Activated CD8-positive, alpha-beta T cell treated with anti-CD3 and anti-CD28 coated beads for 36 hours (primary cell): ENCODE measurements at regions not wholly inside any gene's neighbourhood (a gene's known extent, or its start where the extent isn't known, plus 50 kb on each side); places are given as distances from the start of the nearest gene placed in this dataset.

Experiments used
- ATAC-seq: fragments of 200-7000 bp; cut with Tn5 transposase; one replicate; pipeline ENCODE4 v1.10.0; 2021; ENCODE audit warnings: mild to moderate bottlenecking, moderate library complexity
- CTCF ChIA-PET: fragments of 350-600 bp; sonication (Branson Sonifier 250); formaldehyde crosslinking; loops from one replicate; lab custom pipeline; 2021; ENCODE audit warnings: antibody characterized with exemption; lab: Charles Lee
- POLR2A ChIA-PET: fragments of 350-600 bp; sonication (Branson Sonifier 250); formaldehyde crosslinking; loops from one replicate; lab custom pipeline; 2021; ENCODE audit warnings: antibody characterized with exemption; lab: Charles Lee
- DNase-seq: peaks from one replicate; pipeline ENCODE4 v3.0.0-alpha.2; 2020
- H3K27ac Mint-ChIP-seq: one replicate; pipeline ENCODE4 v1.8.0; 2021; ENCODE audit warnings: mild to moderate bottlenecking, mixed read lengths
- H3K27me3 Mint-ChIP-seq: one replicate; pipeline ENCODE4 v1.8.0; 2021; ENCODE audit warnings: mixed read lengths
- H3K36me3 Mint-ChIP-seq: one replicate; pipeline ENCODE4 v1.8.0; 2021; ENCODE audit warnings: low read depth, mixed read lengths
- H3K4me1 Mint-ChIP-seq: one replicate; pipeline ENCODE4 v1.8.0; 2021; ENCODE audit warnings: low read depth, mixed read lengths
- H3K4me3 Mint-ChIP-seq: one replicate; pipeline ENCODE4 v1.8.0; 2021; ENCODE audit warnings: mild to moderate bottlenecking, moderate library complexity, mixed read lengths
- H3K9me3 Mint-ChIP-seq: one replicate; pipeline ENCODE4 v1.8.0; 2021; ENCODE audit warnings: mixed read lengths
- intact Hi-C: fragments of 100-400 bp; cut with micrococcal nuclease; formaldehyde crosslinking; loops from one replicate; pipeline ENCODE4 v1.10.0; 2022
- TF ChIP-seq, protein P1 (sequence below): fragments of 200-600 bp; IDR thresholded peaks from one replicate; pipeline ENCODE4 v1.8.0; 2022; ENCODE audit warnings: antibody characterized with exemption, mild to moderate bottlenecking

GRCh38 chr14:71183876-71184689, 276.8 kb downstream of the PCNX1 start:
- Mint-ChIP-seq H3K27me3 (peaks cover 2% of the 10 kb centered on the region), H3K4me1 (no peaks in the 10 kb centered on the region), H3K4me3 (no peak overlapping the region), H3K9me3 (no peaks in the 10 kb centered on the region), H3K36me3 (no peaks in the 10 kb centered on the region), H3K27ac (no peak overlapping the region)
- POLR2A ChIA-PET = no interaction called here
- no peak for DNase-seq
- intact Hi-C loops = no loop called here
- CTCF ChIA-PET = no interaction called here
- TF ChIP-seq, protein P1, sequence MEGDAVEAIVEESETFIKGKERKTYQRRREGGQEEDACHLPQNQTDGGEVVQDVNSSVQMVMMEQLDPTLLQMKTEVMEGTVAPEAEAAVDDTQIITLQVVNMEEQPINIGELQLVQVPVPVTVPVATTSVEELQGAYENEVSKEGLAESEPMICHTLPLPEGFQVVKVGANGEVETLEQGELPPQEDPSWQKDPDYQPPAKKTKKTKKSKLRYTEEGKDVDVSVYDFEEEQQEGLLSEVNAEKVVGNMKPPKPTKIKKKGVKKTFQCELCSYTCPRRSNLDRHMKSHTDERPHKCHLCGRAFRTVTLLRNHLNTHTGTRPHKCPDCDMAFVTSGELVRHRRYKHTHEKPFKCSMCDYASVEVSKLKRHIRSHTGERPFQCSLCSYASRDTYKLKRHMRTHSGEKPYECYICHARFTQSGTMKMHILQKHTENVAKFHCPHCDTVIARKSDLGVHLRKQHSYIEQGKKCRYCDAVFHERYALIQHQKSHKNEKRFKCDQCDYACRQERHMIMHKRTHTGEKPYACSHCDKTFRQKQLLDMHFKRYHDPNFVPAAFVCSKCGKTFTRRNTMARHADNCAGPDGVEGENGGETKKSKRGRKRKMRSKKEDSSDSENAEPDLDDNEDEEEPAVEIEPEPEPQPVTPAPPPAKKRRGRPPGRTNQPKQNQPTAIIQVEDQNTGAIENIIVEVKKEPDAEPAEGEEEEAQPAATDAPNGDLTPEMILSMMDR = no peak
- ATAC-seq = no peak

DNA sequence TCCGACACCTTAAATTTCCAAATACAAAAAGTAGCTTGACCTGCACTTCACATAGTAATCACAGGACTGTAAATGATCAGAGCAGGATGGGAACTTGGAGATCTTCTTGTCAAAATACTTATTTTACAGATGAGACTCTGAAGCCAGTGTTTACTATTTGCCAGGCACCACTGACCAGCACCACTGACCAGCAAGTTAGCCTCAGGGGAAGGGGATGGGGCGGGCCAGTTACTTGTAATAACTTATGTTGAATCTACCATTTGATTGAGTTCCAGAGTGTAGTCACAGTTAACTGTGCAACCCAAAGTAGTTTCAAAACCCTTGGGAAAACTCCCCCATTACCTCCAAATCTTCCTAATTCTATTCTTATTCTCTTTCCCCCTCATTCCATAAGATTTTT, 278.4 kb downstream of the PCNX1 start:
- ChIA-PET CTCF (interaction anchor here (1.4 kb wide), 1 partner anchor 16 kb away, joined by 3 read pairs; no protein-coding TSS in a partner anchor), POLR2A (no interaction called here)
- no peak for DNase-seq
- intact Hi-C loops = no loop called here
- H3K9me3 Mint-ChIP-seq = no peaks in the 10 kb centered on the region
- H3K36me3 Mint-ChIP-seq = no peaks in the 10 kb centered on the region
- no peak overlapping the region for H3K4me3 Mint-ChIP-seq
- no peaks in the 10 kb centered on the region for H3K4me1 Mint-ChIP-seq
- ATAC-seq = no peak
- H3K27ac Mint-ChIP-seq = no peak overlapping the region
- TF ChIP-seq, protein P1 = no peak
- H3K27me3 Mint-ChIP-seq = peaks cover 2% of the 10 kb centered on the region

- CTCF ChIA-PET = interaction anchor here (0.5 kb wide), 1 partner anchor 12 kb away, joined by 3 read pairs; no protein-coding TSS in a partner anchor
- Mint-ChIP-seq H3K9me3 (no peaks in the 10 kb centered on the region), H3K36me3 (no peaks in the 10 kb centered on the region), H3K4me3 (no peak overlapping the region), H3K27me3 (peaks cover 2% of the 10 kb centered on the region), H3K27ac (no peak overlapping the region), H3K4me1 (no peaks in the 10 kb centered on the region)
- intact Hi-C loops = no loop called here
- ATAC-seq = no peak
- POLR2A ChIA-PET = no interaction called here
- no peak for DNase-seq
- TF ChIP-seq, protein P1 = no peak
Observed at GRCh38 chr14:71187633-71188356, 280.5 kb downstream of the PCNX1 start.

GRCh38 chr14:71190770-71191374, 283.6 kb downstream of the PCNX1 start:
- CTCF ChIA-PET = interaction anchor here (1.6 kb wide), 1 partner anchor 10 kb away, joined by 5 read pairs; no protein-coding TSS in a partner anchor
- Mint-ChIP-seq H3K9me3 (no peaks in the 10 kb centered on the region), H3K4me1 (no peaks in the 10 kb centered on the region), H3K27ac (no peak overlapping the region), H3K36me3 (no peaks in the 10 kb centered on the region), H3K27me3 (peaks cover 2% of the 10 kb centered on the region), H3K4me3 (no peak overlapping the region)
- TF ChIP-seq, protein P1 = no peak
- intact Hi-C loops = no loop called here
- POLR2A ChIA-PET = no interaction called here
- no peak for ATAC-seq
- DNase-seq = no peak
